Neural cell (in vitro differentiated cells): ENCODE measurements at regions not wholly inside any gene's neighbourhood (a gene's known extent, or its start where the extent isn't known, plus 50 kb on each side); places are given as distances from the start of the nearest gene placed in this dataset.

Source experiments
- H2AFZ ChIP-seq: fragments of 200-600, 300-800 bp; sonication (generic), shearing (Covaris generic); 2 replicates; pipeline ENCODE4 v1.6.0; 2014; ENCODE audit warnings: low read depth, mild to moderate bottlenecking, antibody characterized with exemption, low read length, moderate library complexity
- H3F3A ChIP-seq: fragments of 200-600 bp; shearing (Covaris generic); 2 replicates; pipeline ENCODE4 v1.6.1; 2016; ENCODE audit warnings: mild to moderate bottlenecking, moderate library complexity, mixed read lengths, antibody characterized with exemption, low read length; ENCODE audit not compliant: insufficient read depth, poor library complexity, severe bottlenecking
- H3K27ac ChIP-seq: fragments of 200-600, 300-800 bp; sonication (generic), shearing (Covaris generic); 2 replicates; pipeline ENCODE4 v1.5.1; 2014; ENCODE audit warnings: mild to moderate bottlenecking, low read length, moderate library complexity
- H3K27me3 ChIP-seq: fragments of 300-800, 200-600 bp; sonication (generic), shearing (Covaris generic); 2 replicates; pipeline ENCODE4 v1.6.0; 2014; ENCODE audit warnings: mild to moderate bottlenecking, low read depth, low read length, moderate library complexity; ENCODE audit not compliant: insufficient read depth
- H3K36me3 ChIP-seq: fragments of 300-800, 200-600 bp; sonication (generic), shearing (Covaris generic); 2 replicates; pipeline ENCODE4 v1.5.1; 2014; ENCODE audit warnings: mild to moderate bottlenecking, antibody characterized with exemption, low read length, moderate library complexity; ENCODE audit not compliant: insufficient read depth
- H3K4me2 ChIP-seq: fragments of 300-800, 200-600 bp; sonication (generic), shearing (Covaris generic); 2 replicates; pipeline ENCODE4 v1.6.0; 2014; ENCODE audit warnings: mild to moderate bottlenecking, low read length
- H3K4me3 ChIP-seq: fragments of 300-800, 200-600 bp; sonication (generic), shearing (Covaris generic); 2 replicates; pipeline ENCODE4 v1.5.1; 2014; ENCODE audit warnings: mild to moderate bottlenecking, low read length, moderate library complexity
- H3K79me2 ChIP-seq: fragments of 200-600 bp; shearing (Covaris generic); replicated peaks from 2 replicates; pipeline ENCODE4 v1.6.0; 2014; ENCODE audit warnings: mild to moderate bottlenecking, low read length, moderate library complexity; ENCODE audit not compliant: insufficient read depth
- H3K9ac ChIP-seq: fragments of 300-800, 200-600 bp; sonication (generic), shearing (Covaris generic); 2 replicates; pipeline ENCODE4 v1.6.1; 2016; ENCODE audit warnings: mild to moderate bottlenecking, low read length, mixed read lengths
- H3K9me2 ChIP-seq: fragments of 200-600 bp; shearing (Covaris generic); 2 replicates; pipeline ENCODE4 v1.6.1; 2016; ENCODE audit warnings: mild to moderate bottlenecking, low read length, mixed read lengths; ENCODE audit not compliant: insufficient read depth
- H3K9me3 ChIP-seq: fragments of 200-600, 300-800 bp; sonication (generic), shearing (Covaris generic); 2 replicates; pipeline ENCODE4 v1.6.1; 2016; ENCODE audit warnings: mild to moderate bottlenecking, mixed run types, low read length, moderate library complexity, mixed read lengths
- H4K20me1 ChIP-seq: fragments of 200-600 bp; shearing (Covaris generic); 2 replicates; pipeline ENCODE4 v1.6.1; 2016; ENCODE audit warnings: mild to moderate bottlenecking, mixed run types; ENCODE audit not compliant: insufficient read depth
- EP300 ChIP-seq: fragments of 450-650 bp; conservative IDR thresholded peaks from 2 replicates; pipeline ENCODE4 v1.6.1; 2014; ENCODE audit warnings: antibody characterized with exemption, mild to moderate bottlenecking, moderate library complexity; ENCODE audit not compliant: poor library complexity, severe bottlenecking
- EZH2 ChIP-seq: fragments of 200-600, 300-800 bp; shearing (Covaris generic), sonication (generic); IDR thresholded peaks from 2 replicates; pipeline ENCODE4 v1.6.1; 2014; ENCODE audit warnings: antibody characterized with exemption, low read length, borderline replicate concordance, mild to moderate bottlenecking; ENCODE audit not compliant: insufficient read depth, poor library complexity, severe bottlenecking
- MXI1 ChIP-seq: fragments of 450-650 bp; conservative IDR thresholded peaks from 2 replicates; pipeline ENCODE4 v1.6.1; 2014; ENCODE audit warnings: antibody characterized with exemption, mild to moderate bottlenecking; ENCODE audit not compliant: poor library complexity, severe bottlenecking
- POLR2AphosphoS5 ChIP-seq: IDR thresholded peaks from 2 replicates; pipeline ENCODE4 v1.6.1; 2012
- RAD21 ChIP-seq: fragments of 450-650 bp; conservative IDR thresholded peaks from 2 replicates; pipeline ENCODE4 v1.6.1; 2014; ENCODE audit warnings: antibody characterized with exemption, mild to moderate bottlenecking, moderate library complexity
- SMC3 ChIP-seq: fragments of 450-650 bp; conservative IDR thresholded peaks from 2 replicates; pipeline ENCODE4 v1.6.1; 2014; ENCODE audit warnings: antibody characterized with exemption, mild to moderate bottlenecking, moderate library complexity; ENCODE audit not compliant: poor library complexity
- TAF1 ChIP-seq: IDR thresholded peaks from 2 replicates; pipeline ENCODE4 v1.6.1; 2012; ENCODE audit warnings: low read depth
- TF ChIP-seq, protein P1 (sequence below): IDR thresholded peaks from 2 replicates; pipeline ENCODE4 v1.6.1; 2012; ENCODE audit warnings: borderline replicate concordance
- TF ChIP-seq, protein P2 (sequence below): fragments of 450-650 bp; IDR thresholded peaks from 2 replicates; pipeline ENCODE4 v1.5.1; 2014; ENCODE audit warnings: antibody characterized with exemption, mild to moderate bottlenecking, moderate library complexity; ENCODE audit not compliant: poor library complexity, severe bottlenecking

DNA sequence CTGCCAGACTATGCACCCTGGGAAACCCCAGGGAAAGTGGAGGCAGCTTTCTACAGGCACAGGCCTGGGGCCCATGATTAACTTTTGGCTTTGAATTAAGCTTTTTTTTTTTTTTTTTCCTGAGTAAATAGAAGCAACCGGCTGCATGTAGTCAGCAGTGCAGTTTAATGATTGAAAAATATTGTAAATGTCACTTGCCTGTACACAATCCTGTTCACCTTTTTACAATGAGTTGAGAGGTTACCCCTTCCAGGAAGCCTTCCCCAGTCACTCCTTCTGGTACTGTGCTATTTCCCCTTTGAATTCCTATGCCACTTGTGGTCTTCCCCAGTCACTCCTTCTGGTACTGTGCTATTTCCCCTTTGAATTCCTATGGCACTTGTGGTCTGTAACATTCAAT is 475.6 kb downstream of the TDRD15 start:
- H3K4me3 ChIP-seq = no peak overlapping the region
- H3K4me2 ChIP-seq = no peak overlapping the region
- H2AFZ ChIP-seq = no peak overlapping the region
- no peaks in the 10 kb centered on the region for H4K20me1 ChIP-seq
- no peaks in the 10 kb centered on the region for H3F3A ChIP-seq
- H3K27ac ChIP-seq = no peak overlapping the region
- no peaks in the 10 kb centered on the region for H3K79me2 ChIP-seq
- no peaks in the 10 kb centered on the region for H3K9me3 ChIP-seq
- H3K27me3 ChIP-seq = no peaks in the 10 kb centered on the region
- no peaks in the 10 kb centered on the region for H3K36me3 ChIP-seq
- H3K9me2 ChIP-seq = no peaks in the 10 kb centered on the region
- TF ChIP-seq, protein P1, sequence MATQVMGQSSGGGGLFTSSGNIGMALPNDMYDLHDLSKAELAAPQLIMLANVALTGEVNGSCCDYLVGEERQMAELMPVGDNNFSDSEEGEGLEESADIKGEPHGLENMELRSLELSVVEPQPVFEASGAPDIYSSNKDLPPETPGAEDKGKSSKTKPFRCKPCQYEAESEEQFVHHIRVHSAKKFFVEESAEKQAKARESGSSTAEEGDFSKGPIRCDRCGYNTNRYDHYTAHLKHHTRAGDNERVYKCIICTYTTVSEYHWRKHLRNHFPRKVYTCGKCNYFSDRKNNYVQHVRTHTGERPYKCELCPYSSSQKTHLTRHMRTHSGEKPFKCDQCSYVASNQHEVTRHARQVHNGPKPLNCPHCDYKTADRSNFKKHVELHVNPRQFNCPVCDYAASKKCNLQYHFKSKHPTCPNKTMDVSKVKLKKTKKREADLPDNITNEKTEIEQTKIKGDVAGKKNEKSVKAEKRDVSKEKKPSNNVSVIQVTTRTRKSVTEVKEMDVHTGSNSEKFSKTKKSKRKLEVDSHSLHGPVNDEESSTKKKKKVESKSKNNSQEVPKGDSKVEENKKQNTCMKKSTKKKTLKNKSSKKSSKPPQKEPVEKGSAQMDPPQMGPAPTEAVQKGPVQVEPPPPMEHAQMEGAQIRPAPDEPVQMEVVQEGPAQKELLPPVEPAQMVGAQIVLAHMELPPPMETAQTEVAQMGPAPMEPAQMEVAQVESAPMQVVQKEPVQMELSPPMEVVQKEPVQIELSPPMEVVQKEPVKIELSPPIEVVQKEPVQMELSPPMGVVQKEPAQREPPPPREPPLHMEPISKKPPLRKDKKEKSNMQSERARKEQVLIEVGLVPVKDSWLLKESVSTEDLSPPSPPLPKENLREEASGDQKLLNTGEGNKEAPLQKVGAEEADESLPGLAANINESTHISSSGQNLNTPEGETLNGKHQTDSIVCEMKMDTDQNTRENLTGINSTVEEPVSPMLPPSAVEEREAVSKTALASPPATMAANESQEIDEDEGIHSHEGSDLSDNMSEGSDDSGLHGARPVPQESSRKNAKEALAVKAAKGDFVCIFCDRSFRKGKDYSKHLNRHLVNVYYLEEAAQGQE = no peak
- TF ChIP-seq EZH2 (no peak), POLR2AphosphoS5 (no peak), MXI1 (no peak), EP300 (no peak), RAD21 (no peak), SMC3 (no peak), TAF1 (no peak)
- TF ChIP-seq, protein P2, sequence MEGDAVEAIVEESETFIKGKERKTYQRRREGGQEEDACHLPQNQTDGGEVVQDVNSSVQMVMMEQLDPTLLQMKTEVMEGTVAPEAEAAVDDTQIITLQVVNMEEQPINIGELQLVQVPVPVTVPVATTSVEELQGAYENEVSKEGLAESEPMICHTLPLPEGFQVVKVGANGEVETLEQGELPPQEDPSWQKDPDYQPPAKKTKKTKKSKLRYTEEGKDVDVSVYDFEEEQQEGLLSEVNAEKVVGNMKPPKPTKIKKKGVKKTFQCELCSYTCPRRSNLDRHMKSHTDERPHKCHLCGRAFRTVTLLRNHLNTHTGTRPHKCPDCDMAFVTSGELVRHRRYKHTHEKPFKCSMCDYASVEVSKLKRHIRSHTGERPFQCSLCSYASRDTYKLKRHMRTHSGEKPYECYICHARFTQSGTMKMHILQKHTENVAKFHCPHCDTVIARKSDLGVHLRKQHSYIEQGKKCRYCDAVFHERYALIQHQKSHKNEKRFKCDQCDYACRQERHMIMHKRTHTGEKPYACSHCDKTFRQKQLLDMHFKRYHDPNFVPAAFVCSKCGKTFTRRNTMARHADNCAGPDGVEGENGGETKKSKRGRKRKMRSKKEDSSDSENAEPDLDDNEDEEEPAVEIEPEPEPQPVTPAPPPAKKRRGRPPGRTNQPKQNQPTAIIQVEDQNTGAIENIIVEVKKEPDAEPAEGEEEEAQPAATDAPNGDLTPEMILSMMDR = no peak
- H3K9ac ChIP-seq = no peak overlapping the region

DNA sequence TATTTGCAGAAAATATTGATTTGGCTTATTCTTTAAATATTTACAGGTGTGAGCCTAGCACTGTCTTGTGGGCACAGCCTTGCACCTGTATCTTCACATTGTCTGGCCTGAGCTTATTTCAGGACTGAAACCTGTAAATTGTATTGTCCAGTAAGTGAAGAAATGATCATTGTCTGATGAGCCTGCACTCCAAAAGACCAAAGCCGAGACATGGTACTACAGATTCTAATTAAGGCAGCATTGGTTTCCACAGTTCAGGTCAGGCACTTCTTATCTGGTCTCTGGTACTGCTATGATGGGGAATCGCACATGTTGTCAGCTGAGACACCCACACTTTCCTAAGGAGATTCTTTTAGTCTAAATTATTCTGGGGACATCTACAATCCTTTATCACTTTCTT is 479.0 kb downstream of the TDRD15 start:
- Histone ChIP-seq H3K79me2 (no peaks in the 10 kb centered on the region), H2AFZ (no peak overlapping the region), H3F3A (no peaks in the 10 kb centered on the region), H3K9ac (no peak overlapping the region), H3K9me3 (no peaks in the 10 kb centered on the region), H3K9me2 (no peaks in the 10 kb centered on the region), H3K36me3 (no peaks in the 10 kb centered on the region), H3K27ac (no peak overlapping the region), H4K20me1 (no peaks in the 10 kb centered on the region), H3K4me2 (no peak overlapping the region), H3K27me3 (no peaks in the 10 kb centered on the region), H3K4me3 (no peak overlapping the region)
- TF ChIP-seq RAD21 (no peak), EP300 (no peak), EZH2 (no peak), MXI1 (no peak), SMC3 (no peak), POLR2AphosphoS5 (no peak), TAF1 (no peak)
- TF ChIP-seq, protein P2 = no peak
- TF ChIP-seq, protein P1 = no peak
